ENCODE measurements at regions not wholly inside any gene's neighbourhood (a gene's known extent, or its start where the extent isn't known, plus 50 kb on each side); places are given as distances from the start of the nearest gene placed in this dataset.

- TF ChIP-seq GATA3 (IDR thresholded peaks at IDR 0.05; ENCODE audit: low read depth, low read length) (no peak), GATA2 (IDR thresholded peaks at IDR 0.05; ENCODE audit: low read depth, low read length) (no peak)
Measured at GRCh38 chr5:34519489-34520220, 136.5 kb upstream of the RAI14 start.

All from SH-SY5Y (cell line).